TTC549 (cell line): ENCODE measurements at regions not wholly inside any gene's neighbourhood (a gene's known extent, or its start where the extent isn't known, plus 50 kb on each side); places are given as distances from the start of the nearest gene placed in this dataset.
"Not testable (repeated sequence)": the region's sequence is repeated elsewhere in the genome, so short reads cannot be mapped to it uniquely, and the experiment has no call there.

Experiments
- FAIRE-seq: peaks from 2 replicates; lab custom pipeline; 2012; peaks lifted over from hg19 to GRCh38; lab: Jason Lieb, UNC

- FAIRE-seq = no peak
Measured at GRCh38 chr13:78540058-78540457, 63.3 kb downstream of the POU4F1 start.

GRCh38 chr13:78526044-78526443 lies 77.3 kb downstream of the POU4F1 start:
- not testable (repeated sequence) for FAIRE-seq

DNA sequence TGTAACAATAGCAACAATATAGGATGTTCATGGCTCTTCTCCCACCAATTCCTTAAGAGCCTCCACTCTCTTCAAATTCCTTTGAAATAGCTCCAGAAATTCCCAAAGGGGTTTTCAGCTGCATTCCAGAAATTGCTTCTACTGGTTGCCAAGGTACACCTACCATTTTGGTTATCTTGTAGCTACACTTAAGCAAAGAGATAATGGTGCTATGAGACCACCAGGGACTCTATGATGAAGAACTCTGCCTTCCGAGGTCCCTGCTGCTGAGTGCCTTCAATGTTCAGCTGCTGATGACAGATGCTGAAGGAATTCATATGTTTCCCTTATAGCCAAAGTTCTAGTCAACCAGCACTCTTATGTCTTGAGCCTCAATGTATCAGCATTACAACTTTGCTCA lies 78.4 kb downstream of the POU4F1 start:
- FAIRE-seq = no peak

DNA sequence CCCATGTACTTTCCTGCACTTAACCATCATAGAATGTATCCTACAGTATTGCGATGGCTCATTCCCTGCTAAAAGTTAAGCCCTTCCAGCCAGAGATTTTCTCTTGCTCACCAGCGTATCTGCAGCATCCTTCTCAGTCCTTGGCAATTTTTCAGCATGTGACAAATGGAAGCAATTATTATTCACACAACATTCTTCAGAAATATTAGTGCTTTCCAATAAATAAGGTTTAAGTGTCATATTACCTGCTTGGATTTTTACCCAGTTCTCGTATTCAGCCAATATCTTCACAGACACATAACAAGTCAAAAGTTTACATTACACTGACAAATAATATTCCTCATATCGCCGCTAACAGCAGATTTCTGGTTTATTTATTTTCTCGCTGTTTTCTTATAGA lies 82.3 kb downstream of the POU4F1 start:
- FAIRE-seq = no peak

DNA sequence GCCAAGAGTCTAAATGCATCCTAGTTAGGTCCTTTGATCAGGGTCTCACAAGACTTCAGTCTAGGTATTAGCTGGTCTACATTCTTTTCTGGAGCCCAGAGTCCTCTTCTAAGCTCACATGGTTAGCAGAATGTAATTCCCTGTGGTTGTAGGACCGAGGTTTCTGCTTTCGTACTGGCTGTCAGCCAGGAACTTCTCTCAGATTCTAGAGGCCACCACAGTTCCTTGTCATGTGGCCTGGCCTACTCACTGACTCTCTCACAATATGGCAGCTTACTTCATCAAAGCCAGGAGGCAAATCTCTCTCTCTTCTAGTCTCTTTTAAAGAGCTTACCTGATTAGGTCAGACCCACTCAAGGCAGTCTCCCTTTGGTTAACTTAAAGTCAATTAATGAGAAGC lies 82.9 kb downstream of the POU4F1 start:
- FAIRE-seq = no peak

- FAIRE-seq = not testable (repeated sequence)
Measured at GRCh38 chr13:78518482-78518881, 84.9 kb downstream of the POU4F1 start.

- no peak for FAIRE-seq
Measured at GRCh38 chr13:78499802-78500201, 103.5 kb downstream of the POU4F1 start.

- no peak for FAIRE-seq
Measured at GRCh38 chr13:78497702-78498355, 105.5 kb downstream of the POU4F1 start.

- FAIRE-seq = no peak
Measured at GRCh38 chr13:78491978-78492377, 111.4 kb downstream of the POU4F1 start.

GRCh38 chr13:78490225-78490624 lies 113.1 kb downstream of the POU4F1 start:
- not testable (repeated sequence) for FAIRE-seq

DNA sequence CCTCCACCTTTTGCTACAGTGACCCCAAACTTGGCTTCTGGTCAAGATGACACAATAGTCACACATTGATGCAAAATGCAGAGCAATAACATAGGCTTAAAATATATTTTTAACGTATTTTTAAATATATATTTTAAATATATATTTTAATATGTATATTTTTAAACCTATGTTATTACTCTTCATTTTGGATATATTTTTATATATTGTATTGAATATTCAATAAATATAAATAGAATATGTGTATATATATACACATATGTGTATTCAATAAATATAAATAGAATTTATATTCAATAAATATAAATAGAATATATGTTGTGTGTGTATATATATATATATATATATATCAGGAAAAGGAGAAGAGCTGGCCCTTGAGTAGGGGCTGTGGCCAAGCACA lies 115.6 kb downstream of the POU4F1 start:
- FAIRE-seq = peak; percentile 70

DNA sequence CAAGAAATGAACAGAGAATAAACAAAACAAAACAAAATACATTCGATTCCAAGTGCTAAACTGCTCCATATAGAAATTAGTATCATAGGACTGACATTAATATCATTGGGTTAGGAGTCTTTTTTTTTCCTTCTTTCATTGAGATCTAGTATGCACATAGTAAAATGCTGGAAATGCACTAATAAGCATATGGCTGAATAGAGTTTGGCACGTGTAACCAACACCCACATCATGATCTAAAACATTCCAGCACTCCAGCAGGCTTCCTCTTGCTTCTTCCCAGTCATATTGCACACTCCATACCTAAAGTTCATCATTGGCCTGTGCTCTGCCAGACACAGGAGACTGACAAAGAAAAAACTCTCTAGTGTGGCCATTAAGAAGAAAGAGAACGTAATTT lies 117.5 kb downstream of the POU4F1 start:
- FAIRE-seq = no peak

DNA sequence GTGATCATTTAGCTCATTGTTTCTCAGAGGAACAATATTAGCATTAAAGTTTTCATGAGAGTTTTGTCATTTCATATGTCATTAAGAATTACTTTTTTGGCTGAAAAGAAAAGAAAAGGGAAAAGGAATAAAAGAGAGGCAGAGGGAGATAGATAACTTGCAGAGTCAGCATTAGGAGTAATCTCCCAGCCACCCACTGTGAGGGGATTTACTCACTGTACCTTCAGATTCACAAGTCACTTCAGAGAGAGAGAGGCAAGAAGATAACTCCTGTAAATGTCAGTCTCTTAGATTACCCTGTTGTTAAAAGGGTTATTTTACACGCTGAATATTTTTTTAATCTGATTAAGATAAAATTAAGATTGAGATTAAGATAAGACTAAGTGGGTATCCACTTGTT lies 125.2 kb downstream of the POU4F1 start:
- no peak for FAIRE-seq

DNA sequence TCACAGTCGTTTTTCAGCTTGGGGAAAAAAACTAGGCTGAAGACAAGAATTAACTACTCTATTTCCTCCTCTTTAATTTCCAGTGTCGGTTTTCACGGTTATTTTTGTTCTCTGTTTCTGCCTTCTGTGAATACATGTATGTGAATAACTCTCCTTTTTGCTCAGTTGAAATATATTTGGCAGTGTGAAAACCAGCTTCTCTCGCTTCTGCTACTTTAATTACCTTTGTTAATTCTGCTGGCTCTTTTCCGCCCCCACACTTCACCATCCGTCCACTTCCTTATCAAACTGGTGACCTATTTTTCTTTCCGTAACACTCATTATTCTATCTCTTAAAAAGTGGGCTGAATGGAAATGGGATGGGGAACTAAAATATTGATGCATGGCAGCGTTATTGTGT lies 126.4 kb downstream of the POU4F1 start:
- FAIRE-seq = no peak

DNA sequence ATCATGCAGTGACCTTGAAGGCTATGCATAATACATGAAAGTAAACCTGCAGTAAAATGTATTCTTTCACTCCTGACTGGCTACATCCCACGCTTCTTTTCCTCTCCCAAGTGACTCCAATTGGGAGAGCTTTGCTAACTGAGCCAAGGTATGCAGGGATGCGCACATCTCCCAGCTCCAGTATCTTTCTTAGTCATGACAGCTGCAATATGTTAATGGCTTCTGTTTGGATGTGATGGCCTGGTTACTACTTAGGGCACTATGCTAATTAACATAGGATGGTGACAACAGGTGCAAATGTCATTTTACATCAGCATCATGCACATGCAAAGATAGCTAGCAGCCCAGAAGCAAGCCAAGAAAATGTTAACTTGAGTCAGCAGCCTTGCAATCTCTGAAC lies 134.7 kb downstream of the POU4F1 start:
- no peak for FAIRE-seq

DNA sequence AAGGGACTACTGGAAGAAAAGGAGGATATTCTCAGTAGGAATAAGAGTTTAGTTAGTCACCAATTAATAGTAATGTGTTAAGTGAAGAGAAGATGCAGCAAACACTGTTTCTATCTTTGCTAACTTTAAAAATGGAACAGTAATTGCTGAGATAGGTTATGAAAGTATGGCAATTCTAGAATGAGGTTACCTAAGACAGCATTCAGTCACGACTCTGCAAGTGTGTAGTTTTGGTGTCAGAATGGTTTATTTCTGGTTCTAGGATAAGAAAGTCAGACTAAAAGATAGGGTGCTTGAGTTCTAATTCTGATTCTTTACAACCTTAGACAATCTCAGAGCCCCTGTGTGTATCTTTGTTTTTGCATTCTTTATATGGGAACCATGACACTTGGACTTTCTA lies 138.1 kb downstream of the POU4F1 start:
- FAIRE-seq = no peak

DNA sequence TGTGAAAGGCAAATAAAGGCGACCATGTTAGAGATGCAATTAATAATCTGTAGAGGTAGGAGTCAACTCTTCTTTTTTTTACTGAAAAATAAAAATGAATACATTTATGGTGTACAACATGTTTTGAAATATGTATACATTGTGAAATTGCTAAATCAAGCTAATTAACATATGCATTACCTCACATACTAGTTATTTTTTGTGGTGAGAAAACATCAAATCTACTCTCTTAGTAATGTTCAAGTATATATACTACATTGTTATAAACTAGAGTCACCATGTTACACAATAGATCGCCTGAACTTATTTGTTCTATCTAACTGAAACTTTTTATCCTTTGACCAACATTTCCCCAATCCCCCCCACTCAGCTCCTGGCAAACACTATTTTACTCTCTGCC lies 143.2 kb downstream of the POU4F1 start:
- FAIRE-seq = no peak

GRCh38 chr13:78443839-78444238 lies 159.5 kb downstream of the POU4F1 start:
- no peak for FAIRE-seq

DNA sequence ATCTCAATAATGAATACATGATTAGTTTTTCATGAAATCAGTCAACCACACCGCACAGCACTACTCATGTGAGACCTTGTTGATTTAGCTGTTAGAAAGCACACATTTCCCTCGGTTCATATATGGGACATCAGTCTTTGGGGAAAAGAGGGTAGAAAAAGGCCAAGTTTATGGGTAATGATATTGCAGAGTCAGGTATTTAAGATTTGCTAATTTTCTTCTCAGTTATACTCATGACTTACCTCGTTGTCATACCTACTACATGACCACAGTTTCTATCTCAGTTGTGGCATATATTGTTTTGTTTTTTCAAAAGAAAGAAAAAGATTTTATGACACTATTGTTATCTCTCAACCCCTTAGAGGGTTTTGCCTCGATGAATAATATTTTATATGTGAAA lies 165.6 kb downstream of the POU4F1 start:
- FAIRE-seq = no peak

- FAIRE-seq = no peak
Measured at GRCh38 chr13:78436311-78436710, 167.0 kb downstream of the POU4F1 start.

GRCh38 chr13:78431328-78431727 lies 172.0 kb downstream of the POU4F1 start:
- no peak for FAIRE-seq

DNA sequence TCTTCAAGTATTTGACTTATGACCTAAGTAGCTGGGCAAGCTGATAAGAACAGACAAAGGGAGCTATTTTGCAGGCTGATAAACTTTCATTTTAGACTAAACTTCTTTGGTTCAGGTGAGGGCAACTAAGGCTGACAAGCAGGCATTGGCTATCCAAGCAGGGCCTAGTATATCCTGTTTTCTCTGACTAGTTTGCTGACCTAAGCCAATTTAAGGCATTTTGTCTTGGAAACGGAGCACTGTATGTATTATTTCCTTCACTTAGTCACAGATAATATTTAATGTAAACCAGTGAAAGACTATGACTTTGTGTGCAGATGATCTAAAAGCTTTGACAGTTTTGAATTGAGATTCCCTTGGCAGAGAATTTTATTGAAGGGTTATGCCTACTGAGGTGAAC lies 172.5 kb downstream of the POU4F1 start:
- no peak for FAIRE-seq

GRCh38 chr13:78430166-78430791 lies 173.1 kb downstream of the POU4F1 start:
- FAIRE-seq = no peak

DNA sequence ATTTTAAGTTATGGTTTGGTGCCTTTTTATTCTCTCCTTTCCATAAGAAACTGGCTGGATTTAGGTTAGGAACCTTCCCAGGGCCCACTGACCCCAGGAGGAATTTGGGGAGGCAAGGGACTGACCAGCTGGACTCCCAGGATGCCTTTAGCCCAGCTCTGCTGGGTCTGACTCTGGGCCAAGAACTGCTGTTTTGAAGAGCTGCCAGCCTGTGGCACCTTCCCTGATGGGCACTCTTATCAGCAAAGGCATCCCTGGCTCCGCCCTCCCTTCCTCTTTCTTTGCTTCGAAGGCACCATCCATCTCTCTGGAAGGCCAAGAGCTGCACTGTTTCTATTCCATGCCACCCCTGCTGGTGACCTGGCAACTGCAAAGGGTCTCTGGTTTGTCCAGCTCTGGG lies 174.7 kb downstream of the POU4F1 start:
- FAIRE-seq = no peak
